Astrocyte of the cerebellum (primary cell): ENCODE measurements at regions not wholly inside any gene's neighbourhood (a gene's known extent, or its start where the extent isn't known, plus 50 kb on each side); places are given as distances from the start of the nearest gene placed in this dataset.
A peak's percentile ranks its signal among the peaks of the same experiment; 100 is the strongest.

Experiments
- DNase-seq: peaks from one replicate; pipeline ENCODE4 v3.0.0-alpha.2; 2011; ENCODE audit warnings: low read depth
- H3K4me3 ChIP-seq: 2 replicates; pipeline ENCODE4 v1.5.1; 2011; ENCODE audit warnings: mild to moderate bottlenecking, low read depth, low read length, moderate library complexity
- CTCF ChIP-seq: IDR thresholded peaks from 2 replicates; pipeline ENCODE4 v1.5.1; 2012; ENCODE audit warnings: low read length, low read depth, moderate library complexity, mild to moderate bottlenecking; ENCODE audit errors: missing control alignments
- in situ Hi-C: cut with HindIII; loops from 2 replicates; pipeline ENCODE4 v1.10.0; 2017; ENCODE audit warnings: low sequenced_read_pairs

- in situ Hi-C loops: no loop called here
- no peak for TF ChIP-seq CTCF
- H3K4me3 ChIP-seq: no peak overlapping the region
- DNase-seq: peak; percentile 96
These were observed 349.4 kb downstream of the DUSP10 start for GRCh38 chr1:221392453-221392852.

GRCh38 chr1:221394011-221394544, 347.8 kb downstream of the DUSP10 start:
- H3K4me3 ChIP-seq: no peak overlapping the region
- in situ Hi-C loops: no loop called here
- TF ChIP-seq CTCF: no peak
- DNase-seq: peak; percentile 97

- no peak for TF ChIP-seq CTCF
- DNase-seq: no peak
- H3K4me3 ChIP-seq: no peak overlapping the region
- in situ Hi-C loops: no loop called here
These were observed 345.4 kb downstream of the DUSP10 start for GRCh38 chr1:221396526-221396925.

- no peak for DNase-seq
- in situ Hi-C loops: no loop called here
- TF ChIP-seq CTCF: no peak
- no peak overlapping the region for H3K4me3 ChIP-seq
These were observed 344.7 kb downstream of the DUSP10 start for GRCh38 chr1:221397141-221397540.

DNA sequence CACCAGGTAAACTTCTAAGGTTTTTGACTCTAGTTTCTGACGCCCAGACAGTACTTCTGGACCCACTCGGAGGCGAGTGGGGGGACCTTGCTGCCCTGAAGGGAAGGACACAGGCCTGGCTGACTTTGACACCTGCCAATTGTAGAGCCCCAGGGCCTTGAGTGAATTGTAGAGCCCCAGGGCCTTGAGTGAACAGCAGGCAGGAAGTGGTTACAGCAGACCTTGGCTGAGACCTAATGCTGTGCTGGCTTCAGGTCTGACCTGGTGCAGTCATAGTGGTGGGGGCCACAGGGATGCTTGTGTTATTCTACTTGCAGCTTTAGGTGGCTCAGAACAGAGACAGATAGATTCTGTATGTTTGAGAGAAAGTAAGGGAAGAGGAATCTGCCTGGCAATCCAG, 344.3 kb downstream of the DUSP10 start:
- TF ChIP-seq CTCF: no peak
- DNase-seq: no peak
- in situ Hi-C loops: no loop called here
- no peak overlapping the region for H3K4me3 ChIP-seq

DNA sequence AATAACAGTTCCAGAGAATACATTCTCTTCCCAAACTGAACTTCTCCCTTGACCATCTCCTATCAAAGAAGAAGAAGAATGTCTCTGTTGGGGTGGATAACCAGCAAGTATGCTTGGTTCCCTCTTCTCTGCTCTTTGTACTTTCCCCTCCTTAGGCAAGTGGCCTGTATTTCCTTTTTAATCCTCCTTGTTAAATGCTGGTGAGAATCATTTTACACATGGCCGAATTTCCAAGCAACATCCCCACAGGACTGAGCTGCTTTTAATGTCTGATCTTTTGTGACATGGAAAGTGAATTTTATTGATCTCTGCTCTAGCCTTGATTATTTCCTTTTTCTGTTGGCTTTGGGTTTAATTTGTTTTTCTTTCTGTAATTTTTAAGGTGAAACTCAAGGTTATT, 336.7 kb downstream of the DUSP10 start:
- TF ChIP-seq CTCF: no peak
- no peak for DNase-seq
- H3K4me3 ChIP-seq: no peak overlapping the region
- in situ Hi-C loops: no loop called here
